Panc1 (cell line): ENCODE measurements at regions not wholly inside any gene's neighbourhood (a gene's known extent, or its start where the extent isn't known, plus 50 kb on each side); places are given as distances from the start of the nearest gene placed in this dataset.

Experiments used
- ATAC-seq: fragments of 200-7000 bp; cut with Tn5 transposase; 2 replicates; pipeline ENCODE4 v1.9.1; 2020; ENCODE audit warnings: mild to moderate bottlenecking, moderate library complexity
- BruUV-seq: library from RNA; stranded (reverse); fragments of 400-500 nt; replicated peaks from 2 replicates; lab custom pipeline; 2021; lab: Mats Ljungman, UMichigan
- CTCF ChIA-PET: fragments of 300-600 bp; sonication (Branson Sonifier 250); formaldehyde crosslinking; loops from one replicate; lab custom pipeline; 2022; ENCODE audit warnings: antibody characterized with exemption; lab: Charles Lee
- POLR2A ChIA-PET: fragments of 300-600 bp; sonication (Branson Sonifier 250); formaldehyde crosslinking; loops from one replicate; lab custom pipeline; 2022; ENCODE audit warnings: antibody characterized with exemption; lab: Charles Lee
- DNase-seq: peaks from one replicate; pipeline ENCODE4 v3.0.0-alpha.2; 2010; ENCODE audit warnings: low read depth, low spot score
- H3K27ac ChIP-seq: 2 replicates; pipeline ENCODE4 v1.5.1; 2011; ENCODE audit warnings: mild to moderate bottlenecking, low read length, inconsistent platforms
- H3K27me3 ChIP-seq: fragments of 200-500 bp; sonication (Bioruptor generic); 2 replicates; pipeline ENCODE4 v1.6.0; 2014; ENCODE audit warnings: low read length, inconsistent platforms; ENCODE audit not compliant: control insufficient read depth, insufficient read depth
- H3K36me3 ChIP-seq: fragments of 200-500 bp; sonication (Bioruptor generic); 2 replicates; pipeline ENCODE4 v1.5.1; 2014; ENCODE audit warnings: inconsistent platforms, mild to moderate bottlenecking, low read length, moderate library complexity; ENCODE audit not compliant: control insufficient read depth, insufficient read depth
- H3K4me1 ChIP-seq: 2 replicates; pipeline ENCODE4 v1.5.1; 2011; ENCODE audit warnings: inconsistent platforms, mild to moderate bottlenecking, low read length, moderate library complexity; ENCODE audit not compliant: control insufficient read depth, insufficient read depth
- H3K4me3 ChIP-seq, 2 experiments: 2 replicates each; pipeline ENCODE4 v1.5.1; 2011 to 2012; ENCODE audit warnings: low read depth in 2 of 2, low read length in 2 of 2, mild to moderate bottlenecking in 2 of 2, inconsistent platforms in 1 of 2, moderate library complexity in 1 of 2
- H3K9me3 ChIP-seq: fragments of 200-500 bp; sonication (Bioruptor generic); 2 replicates; pipeline ENCODE4 v1.5.1; 2014; ENCODE audit warnings: low read depth, mild to moderate bottlenecking, inconsistent platforms, low read length, moderate library complexity; ENCODE audit not compliant: control insufficient read depth, insufficient read depth
- POLR2AphosphoS5 ChIP-seq: IDR thresholded peaks from 2 replicates; pipeline ENCODE4 v1.6.1; 2012; ENCODE audit warnings: mild to moderate bottlenecking, low read depth, low read length, moderate library complexity
- SIN3A ChIP-seq: IDR thresholded peaks from 2 replicates; pipeline ENCODE4 v1.6.1; 2012; ENCODE audit warnings: low read depth, mild to moderate bottlenecking, low read length, moderate library complexity, borderline replicate concordance; ENCODE audit not compliant: insufficient read depth
- TCF7L2 ChIP-seq: IDR thresholded peaks from 2 replicates; pipeline ENCODE4 v1.6.1; 2011; ENCODE audit warnings: mild to moderate bottlenecking, low read depth, low read length, inconsistent platforms
- in situ Hi-C: cut with HindIII; loops from 2 replicates; pipeline ENCODE4 v1.10.0; 2016; ENCODE audit warnings: low sequenced_read_pairs, low pct_unique_long_range_greater_than_20kb
- intact Hi-C: fragments of 100-400 bp; cut with micrococcal nuclease; formaldehyde crosslinking; loops from one replicate; pipeline ENCODE4 v1.10.0; 2022; ENCODE audit not compliant: unreplicated experiment
- TF ChIP-seq, protein P1 (sequence below), 2 experiments: IDR thresholded peaks; 2 replicates each; pipeline ENCODE4 v1.6.1; 2011 to 2012; ENCODE audit warnings: low read depth in 2 of 2, control low read depth in 1 of 2, low read length in 1 of 2, mild to moderate bottlenecking in 1 of 2, moderate library complexity in 1 of 2; ENCODE audit not compliant: insufficient read depth in 1 of 2
- TF ChIP-seq, protein P2 (sequence below): fragments of 450-650 bp; IDR thresholded peaks from 2 replicates; pipeline ENCODE4 v1.5.1; 2017; ENCODE audit warnings: mild to moderate bottlenecking

DNA sequence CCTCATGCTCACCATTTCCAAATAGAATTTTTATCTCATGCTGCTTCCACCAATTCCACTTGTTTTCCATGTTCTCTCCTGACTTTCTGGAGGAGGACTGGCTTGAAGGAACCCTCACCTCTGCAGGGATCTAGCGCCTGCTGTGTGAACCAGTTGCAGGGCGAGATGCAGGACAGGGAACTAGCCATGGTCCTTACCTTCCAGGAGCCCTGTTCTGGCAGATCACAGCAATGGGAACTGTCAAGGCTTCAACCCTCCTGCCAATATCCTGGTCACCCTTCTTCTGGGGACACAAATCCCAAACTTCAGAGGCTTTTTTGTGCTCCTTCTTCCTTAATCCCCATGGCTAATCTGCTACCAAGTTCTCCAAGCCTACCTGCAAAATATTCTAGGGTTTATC, 60.4 kb upstream of the MMP2 start:
- Histone ChIP-seq H3K9me3 (no peaks in the 10 kb centered on the region), H3K27me3 (peaks cover 3% of the 10 kb centered on the region), H3K27ac (no peak overlapping the region), H3K4me1 (no peaks in the 10 kb centered on the region), H3K4me3 (no peak overlapping the region), H3K36me3 (no peaks in the 10 kb centered on the region)
- BruUV-seq: no TSS peak
- POLR2A ChIA-PET: interaction anchor here (0.6 to 0.7 kb wide), 2 partner anchors 216 to 1384 kb away, joined by 5 read pairs; no protein-coding TSS in a partner anchor
- intact Hi-C loops: no loop called here
- no peak for ATAC-seq
- TF ChIP-seq, protein P1, sequence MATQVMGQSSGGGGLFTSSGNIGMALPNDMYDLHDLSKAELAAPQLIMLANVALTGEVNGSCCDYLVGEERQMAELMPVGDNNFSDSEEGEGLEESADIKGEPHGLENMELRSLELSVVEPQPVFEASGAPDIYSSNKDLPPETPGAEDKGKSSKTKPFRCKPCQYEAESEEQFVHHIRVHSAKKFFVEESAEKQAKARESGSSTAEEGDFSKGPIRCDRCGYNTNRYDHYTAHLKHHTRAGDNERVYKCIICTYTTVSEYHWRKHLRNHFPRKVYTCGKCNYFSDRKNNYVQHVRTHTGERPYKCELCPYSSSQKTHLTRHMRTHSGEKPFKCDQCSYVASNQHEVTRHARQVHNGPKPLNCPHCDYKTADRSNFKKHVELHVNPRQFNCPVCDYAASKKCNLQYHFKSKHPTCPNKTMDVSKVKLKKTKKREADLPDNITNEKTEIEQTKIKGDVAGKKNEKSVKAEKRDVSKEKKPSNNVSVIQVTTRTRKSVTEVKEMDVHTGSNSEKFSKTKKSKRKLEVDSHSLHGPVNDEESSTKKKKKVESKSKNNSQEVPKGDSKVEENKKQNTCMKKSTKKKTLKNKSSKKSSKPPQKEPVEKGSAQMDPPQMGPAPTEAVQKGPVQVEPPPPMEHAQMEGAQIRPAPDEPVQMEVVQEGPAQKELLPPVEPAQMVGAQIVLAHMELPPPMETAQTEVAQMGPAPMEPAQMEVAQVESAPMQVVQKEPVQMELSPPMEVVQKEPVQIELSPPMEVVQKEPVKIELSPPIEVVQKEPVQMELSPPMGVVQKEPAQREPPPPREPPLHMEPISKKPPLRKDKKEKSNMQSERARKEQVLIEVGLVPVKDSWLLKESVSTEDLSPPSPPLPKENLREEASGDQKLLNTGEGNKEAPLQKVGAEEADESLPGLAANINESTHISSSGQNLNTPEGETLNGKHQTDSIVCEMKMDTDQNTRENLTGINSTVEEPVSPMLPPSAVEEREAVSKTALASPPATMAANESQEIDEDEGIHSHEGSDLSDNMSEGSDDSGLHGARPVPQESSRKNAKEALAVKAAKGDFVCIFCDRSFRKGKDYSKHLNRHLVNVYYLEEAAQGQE (IDR thresholded peaks at IDR 0.05; ENCODE audit: insufficient read depth in 1 of 2, low read depth in 2 of 2, low read length in 1 of 2): peak; percentile 77 to 87
- no peak for TF ChIP-seq TCF7L2
- CTCF ChIA-PET: no interaction called here
- in situ Hi-C loops: no loop called here
- DNase-seq: no peak

GRCh38 chr16:55421226-55421625, 57.8 kb upstream of the MMP2 start:
- DNase-seq (no peak), ATAC-seq (no peak)
- no peaks in the 10 kb centered on the region for H3K9me3 ChIP-seq
- no TSS peak for BruUV-seq
- intact Hi-C loops (no loop called here), in situ Hi-C loops (no loop called here)
- H3K27ac ChIP-seq: no peak overlapping the region
- ChIA-PET POLR2A (no interaction called here), CTCF (no interaction called here)
- TF ChIP-seq TCF7L2 (no peak), SIN3A (no peak), POLR2AphosphoS5 (no peak)
- TF ChIP-seq, protein P2, sequence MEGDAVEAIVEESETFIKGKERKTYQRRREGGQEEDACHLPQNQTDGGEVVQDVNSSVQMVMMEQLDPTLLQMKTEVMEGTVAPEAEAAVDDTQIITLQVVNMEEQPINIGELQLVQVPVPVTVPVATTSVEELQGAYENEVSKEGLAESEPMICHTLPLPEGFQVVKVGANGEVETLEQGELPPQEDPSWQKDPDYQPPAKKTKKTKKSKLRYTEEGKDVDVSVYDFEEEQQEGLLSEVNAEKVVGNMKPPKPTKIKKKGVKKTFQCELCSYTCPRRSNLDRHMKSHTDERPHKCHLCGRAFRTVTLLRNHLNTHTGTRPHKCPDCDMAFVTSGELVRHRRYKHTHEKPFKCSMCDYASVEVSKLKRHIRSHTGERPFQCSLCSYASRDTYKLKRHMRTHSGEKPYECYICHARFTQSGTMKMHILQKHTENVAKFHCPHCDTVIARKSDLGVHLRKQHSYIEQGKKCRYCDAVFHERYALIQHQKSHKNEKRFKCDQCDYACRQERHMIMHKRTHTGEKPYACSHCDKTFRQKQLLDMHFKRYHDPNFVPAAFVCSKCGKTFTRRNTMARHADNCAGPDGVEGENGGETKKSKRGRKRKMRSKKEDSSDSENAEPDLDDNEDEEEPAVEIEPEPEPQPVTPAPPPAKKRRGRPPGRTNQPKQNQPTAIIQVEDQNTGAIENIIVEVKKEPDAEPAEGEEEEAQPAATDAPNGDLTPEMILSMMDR: no peak
- TF ChIP-seq, protein P1 (IDR thresholded peaks at IDR 0.05; ENCODE audit: insufficient read depth in 1 of 2, low read depth in 2 of 2, low read length in 1 of 2): no peak
- H3K36me3 ChIP-seq: no peaks in the 10 kb centered on the region
- H3K27me3 ChIP-seq: peaks cover 3% of the 10 kb centered on the region; the same call in 1 of the 2 replicates
- no peak overlapping the region for H3K4me3 ChIP-seq
- H3K4me1 ChIP-seq: no peaks in the 10 kb centered on the region
